ENCODE measurements at regions not wholly inside any gene's neighbourhood (a gene's known extent, or its start where the extent isn't known, plus 50 kb on each side); places are given as distances from the start of the nearest gene placed in this dataset.

- no peak for TF ChIP-seq POLR2A (IDR thresholded peaks at IDR 0.05)
- TF ChIP-seq CTCF (IDR thresholded peaks at IDR 0.05 in 4 of 5, conservative IDR thresholded peaks at IDR 0.05 in 1 of 5) = no peak
Measured at GRCh38 chr13:86737334-86737932, 933.7 kb upstream of the SLITRK5 start.

All from gastrocnemius medialis (tissue), 4 donors.